ENCODE measurements at regions not wholly inside any gene's neighbourhood (a gene's known extent, or its start where the extent isn't known, plus 50 kb on each side); places are given as distances from the start of the nearest gene placed in this dataset.

DNA sequence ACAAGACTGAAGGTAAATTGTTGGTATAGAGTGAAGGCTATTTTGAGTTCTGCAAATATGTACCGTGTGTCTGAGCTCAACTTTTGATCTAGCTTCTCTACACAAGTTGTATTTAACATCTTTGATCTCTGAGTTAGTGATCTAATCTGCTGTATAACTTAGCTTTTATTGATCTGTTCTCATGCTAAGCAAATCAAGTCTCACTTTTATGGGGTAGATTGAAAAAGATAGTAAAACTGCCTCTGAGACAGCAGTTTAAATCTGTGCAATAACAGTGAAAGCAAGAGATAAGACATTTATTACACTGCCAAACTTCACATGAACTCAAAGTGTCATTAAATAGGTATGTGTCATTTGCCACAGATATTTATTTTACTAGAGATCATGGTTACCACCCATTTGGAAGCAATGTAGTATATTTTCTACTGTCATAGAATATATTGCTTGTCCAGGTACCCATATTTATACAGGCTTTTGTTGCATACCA lies 477.3 kb downstream of the ISL1 start (continued):
- TF ChIP-seq, protein P1, sequence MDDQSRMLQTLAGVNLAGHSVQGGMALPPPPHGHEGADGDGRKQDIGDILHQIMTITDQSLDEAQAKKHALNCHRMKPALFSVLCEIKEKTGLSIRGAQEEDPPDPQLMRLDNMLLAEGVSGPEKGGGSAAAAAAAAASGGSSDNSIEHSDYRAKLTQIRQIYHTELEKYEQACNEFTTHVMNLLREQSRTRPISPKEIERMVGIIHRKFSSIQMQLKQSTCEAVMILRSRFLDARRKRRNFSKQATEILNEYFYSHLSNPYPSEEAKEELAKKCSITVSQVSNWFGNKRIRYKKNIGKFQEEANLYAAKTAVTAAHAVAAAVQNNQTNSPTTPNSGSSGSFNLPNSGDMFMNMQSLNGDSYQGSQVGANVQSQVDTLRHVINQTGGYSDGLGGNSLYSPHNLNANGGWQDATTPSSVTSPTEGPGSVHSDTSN (CRISPR knock-in tag; IDR thresholded peaks at IDR 0.05): no peak
- TF ChIP-seq, protein P2, sequence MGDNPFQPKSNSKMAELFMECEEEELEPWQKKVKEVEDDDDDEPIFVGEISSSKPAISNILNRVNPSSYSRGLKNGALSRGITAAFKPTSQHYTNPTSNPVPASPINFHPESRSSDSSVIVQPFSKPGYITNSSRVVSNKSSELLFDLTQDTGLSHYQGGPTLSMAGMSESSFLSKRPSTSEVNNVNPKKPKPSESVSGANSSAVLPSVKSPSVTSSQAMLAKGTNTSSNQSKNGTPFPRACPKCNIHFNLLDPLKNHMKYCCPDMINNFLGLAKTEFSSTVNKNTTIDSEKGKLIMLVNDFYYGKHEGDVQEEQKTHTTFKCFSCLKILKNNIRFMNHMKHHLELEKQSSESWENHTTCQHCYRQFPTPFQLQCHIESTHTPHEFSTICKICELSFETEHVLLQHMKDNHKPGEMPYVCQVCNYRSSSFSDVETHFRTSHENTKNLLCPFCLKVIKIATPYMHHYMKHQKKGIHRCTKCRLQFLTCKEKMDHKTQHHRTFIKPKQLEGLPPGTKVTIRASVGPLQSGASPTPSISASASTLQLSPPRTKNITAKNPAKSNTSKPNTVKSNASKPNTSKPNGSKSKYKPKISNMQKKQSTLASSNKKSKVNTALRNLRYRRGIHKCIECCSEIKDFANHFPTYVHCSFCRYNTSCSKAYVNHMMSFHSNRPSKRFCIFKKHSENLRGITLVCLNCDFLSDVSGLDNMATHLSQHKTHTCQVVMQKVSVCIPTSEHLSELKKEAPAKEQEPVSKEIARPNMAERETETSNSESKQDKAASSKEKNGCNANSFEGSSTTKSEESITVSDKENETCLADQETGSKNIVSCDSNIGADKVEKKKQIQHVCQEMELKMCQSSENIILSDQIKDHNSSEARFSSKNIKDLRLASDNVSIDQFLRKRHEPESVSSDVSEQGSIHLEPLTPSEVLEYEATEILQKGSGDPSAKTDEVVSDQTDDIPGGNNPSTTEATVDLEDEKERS (tag by site-specific recombination; IDR thresholded peaks at IDR 0.05): no peak
- TF ChIP-seq ZNF221 (tag by site-specific recombination; IDR thresholded peaks at IDR 0.05; ENCODE audit: borderline replicate concordance) (no peak), ZNF184 (tag by site-specific recombination; IDR thresholded peaks at IDR 0.05) (no peak), SP7 (tag by site-specific recombination; IDR thresholded peaks at IDR 0.05) (no peak), ZNF416 (tag by site-specific recombination; IDR thresholded peaks at IDR 0.05) (no peak), ZNF843 (tag by site-specific recombination; IDR thresholded peaks at IDR 0.05) (peak; percentile 44; the same call in 1 of the 2 replicates), FEZF1 (tag by site-specific recombination; IDR thresholded peaks at IDR 0.05) (peak; percentile 64), ZBTB7A (tag by site-specific recombination; IDR thresholded peaks at IDR 0.05; ENCODE audit: low read depth) (no peak), GLIS1 (tag by site-specific recombination; IDR thresholded peaks at IDR 0.05) (no peak), ZNF146 (tag by site-specific recombination; IDR thresholded peaks at IDR 0.05) (no peak), ZNF658 (tag by site-specific recombination; IDR thresholded peaks at IDR 0.05) (no peak), TCF7L2 (IDR thresholded peaks at IDR 0.05; ENCODE audit: borderline replicate concordance, low read depth, low read length) (peak; percentile 96), SP3 (tag by site-specific recombination; IDR thresholded peaks at IDR 0.05) (no peak), ZNF426 (tag by site-specific recombination; IDR thresholded peaks at IDR 0.05) (no peak), ZNF621 (tag by site-specific recombination; IDR thresholded peaks at IDR 0.05) (no peak), ZFP41 (tag by site-specific recombination; IDR thresholded peaks at IDR 0.05; ENCODE audit: borderline replicate concordance) (no peak), ZNF433 (tag by site-specific recombination; IDR thresholded peaks at IDR 0.05; ENCODE audit: low read depth) (no peak), ZNF121 (tag by site-specific recombination; IDR thresholded peaks at IDR 0.05) (no peak), MZF1 (tag by site-specific recombination; IDR thresholded peaks at IDR 0.05; ENCODE audit: borderline replicate concordance) (no peak), ZNF626 (tag by site-specific recombination; IDR thresholded peaks at IDR 0.05) (no peak)
- TF ChIP-seq, protein P3, sequence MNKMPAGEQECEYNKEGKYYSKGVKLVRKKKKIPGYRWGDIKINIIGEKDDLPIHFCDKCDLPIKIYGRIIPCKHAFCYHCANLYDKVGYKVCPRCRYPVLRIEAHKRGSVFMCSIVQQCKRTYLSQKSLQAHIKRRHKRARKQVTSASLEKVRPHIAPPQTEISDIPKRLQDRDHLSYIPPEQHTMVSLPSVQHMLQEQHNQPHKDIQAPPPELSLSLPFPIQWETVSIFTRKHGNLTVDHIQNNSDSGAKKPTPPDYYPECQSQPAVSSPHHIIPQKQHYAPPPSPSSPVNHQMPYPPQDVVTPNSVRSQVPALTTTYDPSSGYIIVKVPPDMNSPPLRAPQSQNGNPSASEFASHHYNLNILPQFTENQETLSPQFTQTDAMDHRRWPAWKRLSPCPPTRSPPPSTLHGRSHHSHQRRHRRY (tag by site-specific recombination; IDR thresholded peaks at IDR 0.05): no peak
- TF ChIP-seq, protein P4, sequence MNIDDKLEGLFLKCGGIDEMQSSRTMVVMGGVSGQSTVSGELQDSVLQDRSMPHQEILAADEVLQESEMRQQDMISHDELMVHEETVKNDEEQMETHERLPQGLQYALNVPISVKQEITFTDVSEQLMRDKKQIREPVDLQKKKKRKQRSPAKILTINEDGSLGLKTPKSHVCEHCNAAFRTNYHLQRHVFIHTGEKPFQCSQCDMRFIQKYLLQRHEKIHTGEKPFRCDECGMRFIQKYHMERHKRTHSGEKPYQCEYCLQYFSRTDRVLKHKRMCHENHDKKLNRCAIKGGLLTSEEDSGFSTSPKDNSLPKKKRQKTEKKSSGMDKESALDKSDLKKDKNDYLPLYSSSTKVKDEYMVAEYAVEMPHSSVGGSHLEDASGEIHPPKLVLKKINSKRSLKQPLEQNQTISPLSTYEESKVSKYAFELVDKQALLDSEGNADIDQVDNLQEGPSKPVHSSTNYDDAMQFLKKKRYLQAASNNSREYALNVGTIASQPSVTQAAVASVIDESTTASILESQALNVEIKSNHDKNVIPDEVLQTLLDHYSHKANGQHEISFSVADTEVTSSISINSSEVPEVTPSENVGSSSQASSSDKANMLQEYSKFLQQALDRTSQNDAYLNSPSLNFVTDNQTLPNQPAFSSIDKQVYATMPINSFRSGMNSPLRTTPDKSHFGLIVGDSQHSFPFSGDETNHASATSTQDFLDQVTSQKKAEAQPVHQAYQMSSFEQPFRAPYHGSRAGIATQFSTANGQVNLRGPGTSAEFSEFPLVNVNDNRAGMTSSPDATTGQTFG (tag by site-specific recombination; IDR thresholded peaks at IDR 0.05; ENCODE audit: borderline replicate concordance): no peak
- TF ChIP-seq, protein P5, sequence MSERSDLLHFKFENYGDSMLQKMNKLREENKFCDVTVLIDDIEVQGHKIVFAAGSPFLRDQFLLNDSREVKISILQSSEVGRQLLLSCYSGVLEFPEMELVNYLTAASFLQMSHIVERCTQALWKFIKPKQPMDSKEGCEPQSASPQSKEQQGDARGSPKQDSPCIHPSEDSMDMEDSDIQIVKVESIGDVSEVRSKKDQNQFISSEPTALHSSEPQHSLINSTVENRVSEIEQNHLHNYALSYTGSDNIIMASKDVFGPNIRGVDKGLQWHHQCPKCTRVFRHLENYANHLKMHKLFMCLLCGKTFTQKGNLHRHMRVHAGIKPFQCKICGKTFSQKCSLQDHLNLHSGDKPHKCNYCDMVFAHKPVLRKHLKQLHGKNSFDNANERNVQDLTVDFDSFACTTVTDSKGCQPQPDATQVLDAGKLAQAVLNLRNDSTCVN (tag by site-specific recombination; optimal IDR thresholded peaks at IDR 0.05): no peak
- TF ChIP-seq, protein P6, sequence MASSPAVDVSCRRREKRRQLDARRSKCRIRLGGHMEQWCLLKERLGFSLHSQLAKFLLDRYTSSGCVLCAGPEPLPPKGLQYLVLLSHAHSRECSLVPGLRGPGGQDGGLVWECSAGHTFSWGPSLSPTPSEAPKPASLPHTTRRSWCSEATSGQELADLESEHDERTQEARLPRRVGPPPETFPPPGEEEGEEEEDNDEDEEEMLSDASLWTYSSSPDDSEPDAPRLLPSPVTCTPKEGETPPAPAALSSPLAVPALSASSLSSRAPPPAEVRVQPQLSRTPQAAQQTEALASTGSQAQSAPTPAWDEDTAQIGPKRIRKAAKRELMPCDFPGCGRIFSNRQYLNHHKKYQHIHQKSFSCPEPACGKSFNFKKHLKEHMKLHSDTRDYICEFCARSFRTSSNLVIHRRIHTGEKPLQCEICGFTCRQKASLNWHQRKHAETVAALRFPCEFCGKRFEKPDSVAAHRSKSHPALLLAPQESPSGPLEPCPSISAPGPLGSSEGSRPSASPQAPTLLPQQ (tag by site-specific recombination; IDR thresholded peaks at IDR 0.05): no peak
- TF ChIP-seq, protein P7, sequence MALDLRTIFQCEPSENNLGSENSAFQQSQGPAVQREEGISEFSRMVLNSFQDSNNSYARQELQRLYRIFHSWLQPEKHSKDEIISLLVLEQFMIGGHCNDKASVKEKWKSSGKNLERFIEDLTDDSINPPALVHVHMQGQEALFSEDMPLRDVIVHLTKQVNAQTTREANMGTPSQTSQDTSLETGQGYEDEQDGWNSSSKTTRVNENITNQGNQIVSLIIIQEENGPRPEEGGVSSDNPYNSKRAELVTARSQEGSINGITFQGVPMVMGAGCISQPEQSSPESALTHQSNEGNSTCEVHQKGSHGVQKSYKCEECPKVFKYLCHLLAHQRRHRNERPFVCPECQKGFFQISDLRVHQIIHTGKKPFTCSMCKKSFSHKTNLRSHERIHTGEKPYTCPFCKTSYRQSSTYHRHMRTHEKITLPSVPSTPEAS (tag by site-specific recombination; IDR thresholded peaks at IDR 0.05): no peak

Data from HEK293 (cell line).